B cell (primary cell): ENCODE measurements at regions not wholly inside any gene's neighbourhood (a gene's known extent, or its start where the extent isn't known, plus 50 kb on each side); places are given as distances from the start of the nearest gene placed in this dataset.

Experiments
- CTCF ChIP-seq: fragments of 200-600 bp; IDR thresholded peaks from one replicate; pipeline ENCODE4 v1.8.0; 2022; ENCODE audit warnings: antibody characterized with exemption, mild to moderate bottlenecking
- EZH2 ChIP-seq: IDR thresholded peaks from 2 replicates; pipeline ENCODE4 v1.6.1; 2012; ENCODE audit warnings: borderline replicate concordance, low read depth, mild to moderate bottlenecking, moderate library complexity, low read length; ENCODE audit not compliant: insufficient read depth, poor library complexity, severe bottlenecking

- TF ChIP-seq CTCF (no peak), EZH2 (no peak)
Measured at GRCh38 chr13:108113407-108113806, 101.9 kb downstream of the LIG4 start.
